Transverse colon (tissue), 4 donors: ENCODE measurements at regions not wholly inside any gene's neighbourhood (a gene's known extent, or its start where the extent isn't known, plus 50 kb on each side); places are given as distances from the start of the nearest gene placed in this dataset.

ENCODE experiments used
- DNase-seq: peaks from one replicate; pipeline ENCODE4 v3.0.0-alpha.2; 2019
- H3K27ac ChIP-seq, 4 donors: fragments of 200-600 bp; sonication (generic); 2 replicates each; pipeline ENCODE4 v1.5.1; 2016 to 2018; ENCODE audit warnings: inconsistent platforms in 4 of 4
- H3K27me3 ChIP-seq: fragments of 200-600 bp; sonication (generic); 2 replicates; pipeline ENCODE4 v1.5.1; 2017; ENCODE audit warnings: inconsistent platforms
- H3K36me3 ChIP-seq, 4 donors: fragments of 200-600 bp; sonication (generic); 2 replicates each; pipeline ENCODE4 v1.5.1; 2017 to 2019; ENCODE audit warnings: inconsistent platforms in 4 of 4
- H3K4me1 ChIP-seq, 4 donors: fragments of 200-600 bp; sonication (generic); 2 replicates each; pipeline ENCODE4 v1.5.1; 2017 to 2020; ENCODE audit warnings: inconsistent platforms in 4 of 4
- H3K4me3 ChIP-seq, 4 donors: fragments of 200-600 bp; sonication (generic); 1 replicate in 1 of 4; 2 replicates in 3 of 4; pipeline versions ENCODE4 v1.5.1 to v1.6.1; 2017 to 2019; ENCODE audit warnings: inconsistent platforms in 4 of 4
- H3K9me3 ChIP-seq, 2 donors: fragments of 200-600 bp; sonication (generic); 2 replicates each; pipeline ENCODE4 v1.5.1; 2017 to 2019; ENCODE audit warnings: inconsistent platforms in 2 of 2
- CTCF ChIP-seq, 5 experiments: fragments of 200-600 bp in 3 of 5; fragments of 450-650 bp in 2 of 5; sonication (generic) in 3 of 5; IDR thresholded peaks; 1 replicate in 2 of 5; 2 replicates in 3 of 5; pipeline ENCODE4 v1.5.1; 2016 to 2017; ENCODE audit warnings: antibody characterized with exemption in 5 of 5, inconsistent platforms in 3 of 5, mild to moderate bottlenecking in 2 of 5, moderate library complexity in 1 of 5
- EP300 ChIP-seq: sonication (generic); formaldehyde crosslinking; IDR thresholded peaks from one replicate; pipeline ENCODE4 v1.6.1; 2017; ENCODE audit warnings: antibody characterized with exemption, low read depth
- POLR2A ChIP-seq: fragments of 450-650 bp; IDR thresholded peaks from one replicate; pipeline ENCODE4 v1.6.1; 2016; ENCODE audit warnings: antibody characterized with exemption, mild to moderate bottlenecking, moderate library complexity
- POLR2AphosphoS5 ChIP-seq, 3 donors: sonication (generic); formaldehyde crosslinking; IDR thresholded peaks; one replicate each; pipeline ENCODE4 v1.6.1; 2016; ENCODE audit warnings: antibody characterized with exemption in 3 of 3
- WGBS, 2 donors: methylation state at CpG; one replicate each; pipeline ENCODE4 v1.1.5; 2018; ENCODE audit warnings: low coverage in 1 of 2; 5-methylcytosine and 5-hydroxymethylcytosine counted together
- in situ Hi-C, 4 donors: fragments of 200-750 bp; cut with MboI; loops; one replicate each; pipeline versions ENCODE4 v1.15.0 to v1.15.1; 2017; ENCODE audit warnings: low sequenced_read_pairs in 3 of 4, low pct_ligation_motif_present in 1 of 4, low pct_unique_long_range_greater_than_20kb in 1 of 4
- intact Hi-C: fragments of 100-400 bp; cut with DNase I; formaldehyde crosslinking; loops from one replicate; pipeline ENCODE4 v1.15.1; 2023; ENCODE audit warnings: low total_unique reads

GRCh38 chr4:24468071-24468470 is 116.3 kb downstream of the DHX15 start:
- TF ChIP-seq CTCF (IDR thresholded peaks at IDR 0.05), result no peak
- TF ChIP-seq EP300, result no peak
- TF ChIP-seq POLR2AphosphoS5 (IDR thresholded peaks at IDR 0.05), result no peak
- TF ChIP-seq POLR2A, result no peak
- intact Hi-C loops, result no loop called here
- Histone ChIP-seq H3K9me3 (no peaks in the 10 kb centered on the region), H3K4me1 (peaks cover 11 to 33% (median 27%) of the 10 kb centered on the region in 4 donors), H3K36me3 (no peaks in the 10 kb centered on the region), H3K27ac (no peak overlapping the region), H3K27me3 (peaks cover 71% of the 10 kb centered on the region), H3K4me3 (no peak overlapping the region)
- in situ Hi-C loops, result no loop called here
- WGBS, 2 donors, result 84 to 96% methylated on average over 3 to 5 of the region's 5 CpGs
- DNase-seq, result no peak

- H3K36me3 ChIP-seq, result no peaks in the 10 kb centered on the region
- no peak overlapping the region for H3K4me3 ChIP-seq
- intact Hi-C loops (no loop called here), in situ Hi-C loops (no loop called here)
- peaks cover 0 to 5% (median 0%) of the 10 kb centered on the region in 4 donors for H3K4me1 ChIP-seq
- TF ChIP-seq EP300 (no peak), CTCF (IDR thresholded peaks at IDR 0.05) (no peak), POLR2AphosphoS5 (IDR thresholded peaks at IDR 0.05) (no peak), POLR2A (no peak)
- no peak for DNase-seq
- peaks cover 40% of the 10 kb centered on the region for H3K27me3 ChIP-seq
- no peak overlapping the region for H3K27ac ChIP-seq
- H3K9me3 ChIP-seq, result no peaks in the 10 kb centered on the region
- WGBS, 2 donors, result 90 to 92% methylated on average over 7 of the region's 7 CpGs
Measured at GRCh38 chr4:24464566-24464965, 119.8 kb downstream of the DHX15 start.

DNA sequence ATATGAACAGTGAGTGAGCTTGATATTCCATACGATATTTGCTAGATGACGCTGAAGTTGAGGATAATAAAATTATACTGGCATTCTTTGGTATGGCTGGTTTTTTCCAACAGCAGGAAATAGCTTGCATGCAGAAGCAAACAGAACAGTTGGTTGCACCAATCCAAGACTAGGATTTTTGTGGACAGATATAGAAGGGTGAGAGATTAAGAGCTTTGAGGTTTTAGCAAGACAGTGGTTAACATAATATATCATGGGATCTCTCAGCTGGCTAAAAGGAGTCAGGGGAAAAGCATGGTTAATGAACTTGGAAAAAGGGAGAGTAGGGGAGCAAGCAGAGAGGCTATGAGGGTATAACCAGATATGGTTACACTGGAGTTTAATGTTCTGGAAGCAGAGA is 127.9 kb downstream of the DHX15 start:
- no peaks in the 10 kb centered on the region for H3K4me1 ChIP-seq
- in situ Hi-C loops (no loop called here), intact Hi-C loops (no loop called here)
- DNase-seq, result no peak
- no peaks in the 10 kb centered on the region for H3K36me3 ChIP-seq
- H3K9me3 ChIP-seq, result no peaks in the 10 kb centered on the region
- WGBS, 2 donors, result 62 to 68% methylated on average over 2 of the region's 2 CpGs
- H3K27ac ChIP-seq, result no peak overlapping the region
- no peak overlapping the region for H3K4me3 ChIP-seq
- no peaks in the 10 kb centered on the region for H3K27me3 ChIP-seq
- TF ChIP-seq EP300 (no peak), POLR2A (no peak), CTCF (IDR thresholded peaks at IDR 0.05) (no peak), POLR2AphosphoS5 (IDR thresholded peaks at IDR 0.05) (no peak)

GRCh38 chr4:24453951-24454350 is 130.4 kb downstream of the DHX15 start:
- in situ Hi-C loops, result no loop called here
- H3K27ac ChIP-seq, result no peak overlapping the region
- WGBS, 2 donors, result 63 to 66% methylated on average over 1 to 2 of the region's 2 CpGs
- TF ChIP-seq POLR2AphosphoS5 (IDR thresholded peaks at IDR 0.05), result no peak
- TF ChIP-seq CTCF (IDR thresholded peaks at IDR 0.05), result no peak
- TF ChIP-seq POLR2A, result no peak
- no peak for TF ChIP-seq EP300
- H3K36me3 ChIP-seq, result no peaks in the 10 kb centered on the region
- no peaks in the 10 kb centered on the region for H3K9me3 ChIP-seq
- H3K4me3 ChIP-seq, result no peak overlapping the region
- H3K27me3 ChIP-seq, result no peaks in the 10 kb centered on the region
- DNase-seq, result no peak
- intact Hi-C loops, result no loop called here
- no peaks in the 10 kb centered on the region for H3K4me1 ChIP-seq
